ENCODE measurements at regions not wholly inside any gene's neighbourhood (a gene's known extent, or its start where the extent isn't known, plus 50 kb on each side); places are given as distances from the start of the nearest gene placed in this dataset.

DNA sequence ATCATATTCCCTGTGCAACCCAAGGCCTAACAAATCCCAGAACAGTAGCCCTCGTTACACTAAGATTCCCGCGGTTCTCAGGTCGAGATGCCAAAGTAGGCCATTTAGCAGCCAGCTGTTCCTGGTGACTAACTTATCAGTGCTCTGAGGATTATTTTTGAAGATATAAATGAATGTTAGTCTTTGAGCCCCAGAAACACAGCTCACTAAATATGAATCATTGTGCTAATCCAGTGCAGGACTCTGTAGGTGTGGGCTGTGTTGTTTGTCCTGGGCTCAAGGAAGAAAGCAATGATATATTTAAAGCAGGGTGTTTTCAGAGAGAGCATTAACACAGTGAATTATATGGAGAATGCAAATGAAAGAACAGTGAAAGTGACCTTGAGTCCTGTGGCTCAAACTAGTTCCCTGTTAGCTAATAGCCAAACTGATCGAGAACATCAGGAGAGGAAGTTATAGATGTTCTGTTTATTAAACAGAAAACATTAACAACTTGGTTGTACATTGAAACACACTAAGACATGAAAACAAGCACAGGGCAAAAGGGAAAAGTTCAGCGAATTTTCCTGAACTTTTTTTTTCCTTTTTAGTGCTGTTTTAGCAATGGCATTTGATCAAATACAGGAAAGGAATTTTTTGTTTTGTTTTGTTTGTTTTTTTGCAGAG, 228.3 kb downstream of the RNF152 start:
- Mint-ChIP-seq H3K27me3 (ENCODE audit: low read depth) (no peaks in the 10 kb centered on the region), H3K27ac (no peak overlapping the region), H3K9me3 (peaks cover 19% of the 10 kb centered on the region), H3K36me3 (peaks cover 3% of the 10 kb centered on the region), H3K4me1 (no peaks in the 10 kb centered on the region), H3K4me3 (no peak overlapping the region)
- TF ChIP-seq CTCF (IDR thresholded peaks at IDR 0.05; ENCODE audit: unreplicated experiment): no peak
- DNase-seq (ENCODE audit: low spot score in 2 of 2, unreplicated experiment in 2 of 2): no peak

DNA sequence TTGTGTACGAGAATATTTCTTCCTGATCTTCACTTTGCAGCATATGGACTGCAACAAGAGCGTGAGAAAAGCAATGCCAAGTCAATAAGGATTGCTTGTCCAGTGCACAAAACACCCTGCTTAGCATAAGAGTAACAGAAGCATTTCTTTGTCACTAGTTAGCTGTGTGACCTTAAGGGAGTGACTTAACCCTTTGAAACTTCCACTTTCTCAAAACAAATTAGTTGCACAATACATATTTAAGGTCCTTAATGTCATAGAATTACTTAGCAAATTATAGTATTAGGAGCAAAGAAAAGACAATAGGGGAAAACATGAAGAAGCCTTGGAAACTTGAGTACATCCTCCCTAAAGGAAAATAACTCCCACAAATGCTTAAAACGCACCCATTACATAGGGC, 230.1 kb downstream of the RNF152 start:
- TF ChIP-seq CTCF (IDR thresholded peaks at IDR 0.05; ENCODE audit: unreplicated experiment): no peak
- no peak overlapping the region for H3K4me3 Mint-ChIP-seq
- no peaks in the 10 kb centered on the region for H3K27me3 Mint-ChIP-seq (ENCODE audit: low read depth)
- H3K4me1 Mint-ChIP-seq: no peaks in the 10 kb centered on the region
- H3K36me3 Mint-ChIP-seq: peaks cover 3% of the 10 kb centered on the region
- H3K27ac Mint-ChIP-seq: no peak overlapping the region
- no peak for DNase-seq (ENCODE audit: low spot score in 2 of 2, unreplicated experiment in 2 of 2)
- peaks cover 27% of the 10 kb centered on the region for H3K9me3 Mint-ChIP-seq

GRCh38 chr18:61658431-61658830, 234.4 kb downstream of the RNF152 start:
- TF ChIP-seq CTCF (IDR thresholded peaks at IDR 0.05; ENCODE audit: unreplicated experiment): no peak
- H3K27ac Mint-ChIP-seq: no peak overlapping the region
- no peaks in the 10 kb centered on the region for H3K4me1 Mint-ChIP-seq
- H3K27me3 Mint-ChIP-seq (ENCODE audit: low read depth): no peaks in the 10 kb centered on the region
- no peak for DNase-seq (ENCODE audit: low spot score in 2 of 2, unreplicated experiment in 2 of 2)
- H3K9me3 Mint-ChIP-seq: peaks cover 30% of the 10 kb centered on the region
- H3K36me3 Mint-ChIP-seq: peaks cover 3% of the 10 kb centered on the region
- H3K4me3 Mint-ChIP-seq: no peak overlapping the region

GRCh38 chr18:61657066-61657732, 235.6 kb downstream of the RNF152 start:
- no peak for DNase-seq (ENCODE audit: low spot score in 2 of 2, unreplicated experiment in 2 of 2)
- no peaks in the 10 kb centered on the region for H3K27me3 Mint-ChIP-seq (ENCODE audit: low read depth)
- no peak for TF ChIP-seq CTCF (IDR thresholded peaks at IDR 0.05; ENCODE audit: unreplicated experiment)
- peaks cover 2% of the 10 kb centered on the region for H3K4me1 Mint-ChIP-seq
- H3K9me3 Mint-ChIP-seq: peaks cover 24% of the 10 kb centered on the region
- no peak overlapping the region for H3K27ac Mint-ChIP-seq
- H3K36me3 Mint-ChIP-seq: peaks cover 3% of the 10 kb centered on the region
- H3K4me3 Mint-ChIP-seq: no peak overlapping the region

DNA sequence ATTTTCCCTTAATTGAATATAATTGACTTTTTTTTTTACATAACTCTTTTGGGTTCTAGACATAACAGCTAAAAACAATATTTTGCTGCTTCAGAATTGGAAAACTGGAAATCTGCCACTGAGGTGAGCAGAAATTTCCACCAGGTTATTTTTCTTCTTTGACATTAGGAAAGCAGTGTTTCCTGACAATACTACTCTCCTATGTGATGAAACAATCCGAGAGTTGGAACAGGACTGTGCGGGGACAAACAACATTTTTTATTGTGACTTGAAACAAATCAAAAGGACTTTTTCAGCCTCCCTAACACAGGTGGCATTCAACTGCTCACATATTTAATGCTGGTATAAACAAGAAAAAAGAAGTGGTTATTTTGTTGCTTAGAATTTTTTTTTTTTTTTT, 237.2 kb downstream of the RNF152 start:
- TF ChIP-seq CTCF (IDR thresholded peaks at IDR 0.05; ENCODE audit: unreplicated experiment): no peak
- no peaks in the 10 kb centered on the region for H3K27me3 Mint-ChIP-seq (ENCODE audit: low read depth)
- no peak for DNase-seq (ENCODE audit: low spot score in 2 of 2, unreplicated experiment in 2 of 2)
- H3K4me3 Mint-ChIP-seq: no peak overlapping the region
- no peak overlapping the region for H3K27ac Mint-ChIP-seq
- peaks cover 9% of the 10 kb centered on the region for H3K4me1 Mint-ChIP-seq
- H3K36me3 Mint-ChIP-seq: no peaks in the 10 kb centered on the region
- peaks cover 11% of the 10 kb centered on the region for H3K9me3 Mint-ChIP-seq
